Nephron progenitor cell (in vitro differentiated cells): ENCODE measurements at regions not wholly inside any gene's neighbourhood (a gene's known extent, or its start where the extent isn't known, plus 50 kb on each side); places are given as distances from the start of the nearest gene placed in this dataset.
A peak's percentile ranks its signal among the peaks of the same experiment; 100 is the strongest.

Source experiments
- DNase-seq: peaks from one replicate; pipeline ENCODE4 v3.0.0; 2021
- H3K27ac Mint-ChIP-seq: 2 replicates; pipeline ENCODE4 v1.8.0; 2021; ENCODE audit warnings: mild to moderate bottlenecking, moderate library complexity, mixed read lengths
- H3K27me3 Mint-ChIP-seq: 2 replicates; pipeline ENCODE4 v1.8.0; 2021; ENCODE audit warnings: mild to moderate bottlenecking, low read depth, mixed read lengths; ENCODE audit not compliant: poor library complexity
- H3K36me3 Mint-ChIP-seq: 2 replicates; pipeline ENCODE4 v1.8.0; 2021; ENCODE audit warnings: low read depth, mixed read lengths
- H3K4me1 Mint-ChIP-seq: 2 replicates; pipeline ENCODE4 v1.8.0; 2021; ENCODE audit warnings: mixed read lengths
- H3K4me3 Mint-ChIP-seq: 2 replicates; pipeline ENCODE4 v1.8.0; 2021; ENCODE audit warnings: mild to moderate bottlenecking, moderate library complexity, mixed read lengths
- H3K9me3 Mint-ChIP-seq: 2 replicates; pipeline ENCODE4 v1.8.0; 2021; ENCODE audit warnings: mild to moderate bottlenecking, moderate library complexity, mixed read lengths
- CTCF ChIP-seq: fragments of 200-600 bp; sonication (generic); IDR thresholded peaks from 2 replicates; pipeline ENCODE4 v1.5.0; 2021; ENCODE audit warnings: antibody characterized with exemption

GRCh38 chr3:193190146-193190786, 50.8 kb upstream of the PLAAT1 start:
- TF ChIP-seq CTCF = peak; percentile 45

More at GRCh38 chr3:193190146-193190786, 50.8 kb upstream of the PLAAT1 start:
- Mint-ChIP-seq H3K4me3 (no peak overlapping the region), H3K4me1 (peaks cover 8% of the 10 kb centered on the region), H3K9me3 (no peaks in the 10 kb centered on the region), H3K27me3 (peaks cover 3% of the 10 kb centered on the region), H3K27ac (no peak overlapping the region), H3K36me3 (no peaks in the 10 kb centered on the region)
- peak; percentile 23 for DNase-seq
